Vagina (tissue), 2 donors: ENCODE measurements at regions not wholly inside any gene's neighbourhood (a gene's known extent, or its start where the extent isn't known, plus 50 kb on each side); places are given as distances from the start of the nearest gene placed in this dataset.

Source experiments
- POLR2A ChIP-seq, 2 donors: fragments of 450-650 bp; IDR thresholded peaks; one replicate each; pipeline ENCODE4 v1.6.1; 2017; ENCODE audit warnings: antibody characterized with exemption in 2 of 2, mild to moderate bottlenecking in 2 of 2, moderate library complexity in 2 of 2
- TF ChIP-seq, protein P1 (sequence below), 3 experiments: fragments of 450-650 bp in 2 of 3; fragments of 200-600 bp in 1 of 3; sonication (generic) in 1 of 3; IDR thresholded peaks; one replicate each; pipeline ENCODE4 v1.5.1; 2017 to 2019; ENCODE audit warnings: antibody characterized with exemption in 3 of 3, mild to moderate bottlenecking in 2 of 3, moderate library complexity in 2 of 3

DNA sequence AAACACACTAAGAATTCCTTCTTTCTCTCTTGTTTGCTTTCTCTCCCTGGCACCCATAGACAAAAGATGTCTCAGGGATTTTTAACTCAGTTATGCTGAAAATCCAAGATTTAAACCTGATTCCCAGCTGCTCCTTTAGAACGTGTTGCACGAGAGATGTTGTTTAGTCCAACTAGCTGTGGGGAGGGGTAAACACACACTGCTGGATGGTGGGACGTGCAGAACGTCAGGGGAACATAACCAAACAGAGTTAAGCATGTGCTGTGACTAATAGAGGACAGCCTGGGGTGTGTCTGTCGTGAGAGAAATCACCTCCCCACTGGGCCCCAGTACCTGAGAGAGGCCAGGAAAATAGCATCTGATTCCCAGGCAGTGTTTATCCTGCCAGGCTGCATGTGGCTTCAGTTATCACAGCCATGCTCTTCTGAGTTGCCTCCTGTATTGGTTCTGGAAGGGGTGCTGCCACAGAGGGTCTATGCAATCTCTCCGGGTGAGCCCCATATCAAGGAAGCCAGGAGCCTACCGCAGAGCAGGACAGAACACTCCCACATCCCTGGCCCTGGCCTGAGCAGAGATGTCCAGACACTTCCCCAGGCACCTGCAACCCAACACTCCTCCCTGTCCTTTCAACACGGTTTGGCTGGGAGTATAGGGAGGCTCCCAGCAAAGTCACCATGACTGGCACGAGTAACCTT is 112.7 kb upstream of the EGLN3 start:
- TF ChIP-seq POLR2A (IDR thresholded peaks at IDR 0.05): no peak
- TF ChIP-seq, protein P1, sequence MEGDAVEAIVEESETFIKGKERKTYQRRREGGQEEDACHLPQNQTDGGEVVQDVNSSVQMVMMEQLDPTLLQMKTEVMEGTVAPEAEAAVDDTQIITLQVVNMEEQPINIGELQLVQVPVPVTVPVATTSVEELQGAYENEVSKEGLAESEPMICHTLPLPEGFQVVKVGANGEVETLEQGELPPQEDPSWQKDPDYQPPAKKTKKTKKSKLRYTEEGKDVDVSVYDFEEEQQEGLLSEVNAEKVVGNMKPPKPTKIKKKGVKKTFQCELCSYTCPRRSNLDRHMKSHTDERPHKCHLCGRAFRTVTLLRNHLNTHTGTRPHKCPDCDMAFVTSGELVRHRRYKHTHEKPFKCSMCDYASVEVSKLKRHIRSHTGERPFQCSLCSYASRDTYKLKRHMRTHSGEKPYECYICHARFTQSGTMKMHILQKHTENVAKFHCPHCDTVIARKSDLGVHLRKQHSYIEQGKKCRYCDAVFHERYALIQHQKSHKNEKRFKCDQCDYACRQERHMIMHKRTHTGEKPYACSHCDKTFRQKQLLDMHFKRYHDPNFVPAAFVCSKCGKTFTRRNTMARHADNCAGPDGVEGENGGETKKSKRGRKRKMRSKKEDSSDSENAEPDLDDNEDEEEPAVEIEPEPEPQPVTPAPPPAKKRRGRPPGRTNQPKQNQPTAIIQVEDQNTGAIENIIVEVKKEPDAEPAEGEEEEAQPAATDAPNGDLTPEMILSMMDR (IDR thresholded peaks at IDR 0.05): no peak
